Left kidney (tissue), 1 donor: ENCODE measurements at regions not wholly inside any gene's neighbourhood (a gene's known extent, or its start where the extent isn't known, plus 50 kb on each side); places are given as distances from the start of the nearest gene placed in this dataset.
"Not testable (repeated sequence)": the region's sequence is repeated elsewhere in the genome, so short reads cannot be mapped to it uniquely, and the experiment has no call there.

Experiments
- DNase-seq: peaks from one replicate; pipeline ENCODE4 v3.0.0-alpha.2; 2013

DNA sequence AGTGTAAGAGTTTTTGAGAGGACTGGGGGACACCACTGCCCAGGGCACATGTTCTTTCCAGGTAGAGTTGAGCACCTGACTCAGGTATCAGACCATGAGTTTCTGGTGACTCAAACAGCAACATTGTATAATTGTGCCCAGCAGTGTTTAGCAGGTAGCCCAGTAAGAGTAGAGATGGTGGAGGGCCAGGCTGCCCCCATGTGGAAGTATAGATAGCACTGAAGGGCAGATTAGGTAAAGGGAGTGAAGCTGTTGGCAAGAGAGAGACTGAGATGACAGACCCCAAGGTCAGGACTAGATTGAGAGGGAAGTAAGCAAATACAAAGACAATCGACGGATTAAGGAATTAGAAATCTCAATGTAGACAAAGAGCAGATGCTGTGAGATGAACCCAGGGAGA, 74.6 kb downstream of the TRIM42 start:
- no peak for DNase-seq

- DNase-seq: no peak
These were observed 76.2 kb downstream of the TRIM42 start for GRCh38 chr3:140753865-140754754.

DNA sequence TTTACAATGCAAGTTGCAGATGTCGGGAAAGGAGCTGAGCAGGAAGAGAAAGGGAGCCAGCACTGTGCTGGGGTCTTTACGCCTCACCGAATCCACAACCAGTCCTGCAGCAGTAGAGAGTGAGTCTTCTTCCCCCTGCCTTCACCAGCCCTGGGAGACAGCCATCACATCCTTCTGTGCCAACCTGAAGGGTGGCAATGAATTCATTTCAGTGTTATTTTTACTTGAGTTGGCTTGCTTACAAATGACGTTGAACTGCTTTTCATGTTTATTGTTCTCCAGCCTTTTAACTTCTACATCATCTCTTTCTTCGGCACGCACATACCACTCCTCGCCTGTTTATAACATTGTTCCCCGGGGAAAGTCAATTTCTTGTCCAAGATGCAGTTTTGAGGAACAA, 77.1 kb downstream of the TRIM42 start:
- DNase-seq: no peak

DNA sequence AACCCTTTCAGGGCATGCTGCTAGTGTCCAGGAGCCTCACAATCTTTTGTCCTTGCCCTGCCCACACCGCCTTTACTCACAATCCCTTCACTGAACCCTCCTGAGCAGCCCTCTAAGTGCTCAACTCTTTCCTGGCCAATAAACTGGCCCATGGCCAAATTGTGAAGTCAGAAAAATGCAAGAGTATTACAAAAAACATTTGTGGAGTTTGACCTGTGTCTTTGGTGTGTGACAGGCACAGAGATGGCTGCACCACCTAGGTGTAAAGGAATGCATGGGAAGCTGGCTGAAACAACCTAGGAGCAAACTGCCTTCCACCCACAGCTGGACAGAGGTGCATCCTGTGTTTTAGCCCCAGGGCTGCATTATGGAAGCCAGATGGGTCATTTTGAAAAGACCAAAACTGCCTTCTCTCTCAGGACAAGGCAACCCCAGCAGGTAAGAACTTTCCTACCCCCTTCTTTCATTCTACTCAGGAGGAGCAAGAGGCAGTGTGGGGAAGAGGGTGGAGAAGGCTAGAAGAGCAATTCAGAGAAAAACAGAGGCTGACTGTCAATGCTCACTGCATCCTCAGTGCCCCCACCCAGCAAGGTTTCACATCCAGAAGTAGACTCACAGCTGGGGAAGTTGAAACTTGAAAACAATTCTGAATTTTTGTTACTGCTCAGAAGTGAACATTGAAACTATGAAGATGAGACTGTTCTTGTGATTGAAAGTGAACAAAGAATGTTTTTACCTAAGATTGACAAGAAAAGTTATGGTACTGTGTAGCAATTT, 78.6 kb downstream of the TRIM42 start:
- no peak for DNase-seq

- no peak for DNase-seq
These were observed 81.1 kb downstream of the TRIM42 start for GRCh38 chr3:140758791-140759444.

GRCh38 chr3:140760324-140761075, 82.6 kb downstream of the TRIM42 start:
- DNase-seq: no peak

DNA sequence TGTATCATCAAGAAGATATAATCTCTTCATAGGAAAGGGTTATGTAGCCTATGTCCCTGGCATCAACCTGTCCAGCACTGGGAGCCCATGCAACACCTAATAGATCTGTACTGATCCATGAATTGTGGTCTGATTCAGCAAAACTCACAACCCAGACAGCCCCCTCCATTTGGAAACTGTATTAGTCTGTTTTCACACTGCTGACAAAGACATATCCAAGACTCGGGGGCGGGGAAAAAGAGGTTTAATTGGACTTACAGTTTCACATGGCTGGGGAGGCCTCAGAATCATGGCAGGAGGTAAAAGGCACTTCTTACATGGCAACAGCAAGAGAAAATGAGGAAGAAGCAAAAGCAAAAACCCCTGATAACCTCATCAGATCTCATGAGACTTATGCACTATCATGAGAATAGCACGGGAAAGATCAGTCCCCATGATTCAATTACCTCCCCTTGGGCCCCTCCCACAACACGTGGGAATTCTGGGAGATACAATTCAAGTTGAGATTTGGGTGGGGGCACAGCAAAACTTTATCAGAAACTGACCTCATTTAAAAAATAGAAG, 83.3 kb downstream of the TRIM42 start:
- no peak for DNase-seq

GRCh38 chr3:140762746-140763145, 84.9 kb downstream of the TRIM42 start:
- no peak for DNase-seq

DNA sequence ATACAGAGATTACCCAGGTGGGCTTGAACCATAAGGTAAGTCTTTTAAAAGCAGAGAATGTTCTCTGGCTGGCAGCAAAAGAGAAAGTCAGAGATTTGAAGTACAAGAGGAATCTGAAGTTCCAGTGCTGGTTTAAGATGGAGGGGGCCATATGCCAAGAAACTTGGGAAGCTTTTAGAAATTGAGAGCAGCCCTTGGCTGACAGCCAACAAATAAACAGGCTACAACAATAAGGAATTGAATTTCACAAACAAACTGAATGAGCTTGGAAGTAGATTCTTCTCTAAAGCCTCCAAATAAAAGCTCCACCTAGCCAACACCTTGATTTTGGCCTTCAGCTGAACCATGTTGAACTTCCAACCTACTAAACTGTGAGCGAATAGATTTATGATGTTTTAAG, 85.7 kb downstream of the TRIM42 start:
- no peak for DNase-seq

DNA sequence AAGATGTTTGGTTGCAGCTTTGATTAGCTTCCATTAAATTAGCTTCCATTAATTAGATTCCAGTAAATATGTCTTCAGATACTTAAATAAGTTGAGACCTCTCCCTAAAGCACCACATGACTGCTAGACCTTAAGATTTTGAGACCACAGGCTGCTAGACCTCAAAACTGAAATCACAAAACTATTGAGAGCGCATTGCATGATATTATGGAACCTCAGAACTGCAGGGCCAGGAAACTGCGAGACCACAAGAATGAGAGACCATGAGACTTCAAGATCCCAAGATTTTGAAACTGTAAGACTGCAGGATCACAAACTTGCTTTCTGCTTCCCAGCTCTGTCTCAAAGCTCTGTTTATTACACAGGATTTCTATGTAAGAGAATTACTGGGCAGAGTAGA, 87.4 kb downstream of the TRIM42 start:
- no peak for DNase-seq

- no peak for DNase-seq
These were observed 88.6 kb downstream of the TRIM42 start for GRCh38 chr3:140766465-140766864.

DNA sequence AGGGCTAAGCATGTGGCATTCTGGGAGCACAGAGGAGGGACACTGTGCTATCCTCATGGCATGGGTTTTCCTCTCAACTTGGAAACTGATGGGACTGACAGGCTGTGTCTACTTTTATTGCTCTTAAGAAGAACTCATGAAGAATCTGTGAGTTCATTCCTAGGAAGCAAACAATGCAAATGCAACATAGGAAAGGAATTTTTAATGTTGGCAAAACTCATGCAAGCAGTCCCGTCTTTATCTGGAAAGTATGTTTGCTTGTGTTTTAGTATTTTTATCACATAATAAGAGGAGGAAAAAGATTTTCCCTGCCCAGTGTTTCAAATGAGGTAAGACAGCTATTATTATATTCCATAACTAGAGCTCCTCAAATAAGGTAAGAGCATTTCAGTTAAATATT, 89.7 kb downstream of the TRIM42 start:
- DNase-seq: no peak

GRCh38 chr3:140768941-140769340, 91.1 kb downstream of the TRIM42 start:
- DNase-seq: no peak

- DNase-seq: no peak
These were observed 92.1 kb downstream of the TRIM42 start for GRCh38 chr3:140769951-140770350.

GRCh38 chr3:140770977-140771667, 93.3 kb downstream of the TRIM42 start:
- no peak for DNase-seq

GRCh38 chr3:140777631-140778233, 99.9 kb downstream of the TRIM42 start:
- DNase-seq: no peak

- DNase-seq: no peak
These were observed 113.5 kb downstream of the TRIM42 start for GRCh38 chr3:140791368-140791767.

GRCh38 chr3:140794507-140794906, 116.6 kb downstream of the TRIM42 start:
- no peak for DNase-seq

- DNase-seq: not testable (repeated sequence)
These were observed 125.0 kb downstream of the TRIM42 start for GRCh38 chr3:140802898-140803297.

DNA sequence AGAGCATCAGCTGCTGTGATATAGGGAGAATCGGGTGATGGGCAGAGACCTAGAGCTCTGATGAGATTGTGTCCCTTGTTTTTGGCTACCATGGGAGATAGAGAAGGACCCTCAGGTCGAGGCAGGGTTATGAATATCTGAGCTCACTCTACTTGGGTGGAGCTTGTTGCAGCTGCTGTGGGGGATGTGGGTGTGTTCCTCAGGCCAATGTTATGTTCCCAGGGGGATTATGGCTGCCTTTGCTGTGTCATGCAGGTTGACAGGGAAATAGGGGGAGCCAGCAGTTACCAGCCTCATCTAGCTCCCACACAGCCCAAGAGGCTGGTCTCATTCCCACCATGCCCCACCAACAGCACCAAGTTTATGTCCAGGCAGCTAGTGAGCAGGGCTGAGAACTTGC, 131.5 kb downstream of the TRIM42 start:
- no peak for DNase-seq
